ENCODE measurements at regions not wholly inside any gene's neighbourhood (a gene's known extent, or its start where the extent isn't known, plus 50 kb on each side); places are given as distances from the start of the nearest gene placed in this dataset.

DNA sequence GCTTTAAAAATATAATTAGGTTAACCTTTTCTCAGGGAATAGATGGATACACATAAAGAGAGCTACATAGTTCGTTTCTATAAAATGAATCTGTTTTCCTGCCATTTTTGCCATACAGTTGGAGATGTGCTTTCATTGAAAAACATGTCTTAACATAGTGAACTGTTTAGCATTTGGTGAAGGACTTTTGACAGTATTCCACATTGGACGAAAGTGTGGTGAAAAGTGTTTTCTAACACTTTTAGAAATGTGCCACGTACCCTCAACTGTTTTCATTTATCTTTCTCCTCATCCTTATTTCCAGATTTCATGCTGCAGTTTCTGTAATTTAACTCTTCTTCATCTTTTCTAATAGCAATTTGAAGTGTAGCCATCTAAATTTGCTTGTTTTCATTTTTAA is 249.1 kb upstream of the MTNR1B start:
- DNase-seq: no peak

DNA sequence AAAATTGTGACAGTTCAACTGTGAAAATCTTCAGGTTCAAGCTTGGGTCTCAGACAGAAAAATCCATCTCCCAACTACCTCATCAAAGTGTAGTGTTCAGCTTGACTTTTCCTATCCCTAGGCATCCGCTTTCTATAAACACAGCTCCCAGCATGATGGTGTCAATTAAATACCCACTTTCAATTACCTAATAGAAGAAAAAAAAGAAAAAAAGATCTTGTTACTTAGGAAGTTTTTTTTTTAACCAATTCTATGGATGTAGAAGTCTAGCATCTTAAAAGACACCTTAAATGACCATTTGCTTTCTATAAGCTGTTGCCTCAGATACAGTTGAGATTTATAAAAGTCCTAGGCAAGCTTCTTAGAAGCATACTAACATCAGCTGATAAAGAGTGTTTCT is 244.1 kb upstream of the MTNR1B start:
- DNase-seq: no peak

DNA sequence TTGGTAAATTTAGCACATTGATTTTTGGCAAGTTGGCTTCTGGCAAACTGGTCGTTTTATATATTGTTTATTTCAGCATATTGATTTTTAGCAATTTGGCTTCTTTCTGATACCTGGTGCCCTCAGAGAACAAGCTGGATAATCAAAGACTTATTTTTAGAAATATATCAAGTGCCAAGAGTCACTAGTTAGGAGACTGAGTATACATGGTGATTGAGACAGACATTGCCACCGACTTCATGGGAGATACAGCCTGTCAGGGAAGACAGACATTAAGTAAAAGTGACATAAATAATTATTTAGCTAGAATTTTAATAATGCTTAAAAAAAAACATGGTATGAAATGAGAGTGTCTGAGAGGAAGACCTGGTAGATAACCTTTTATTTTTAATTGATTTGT is 242.3 kb upstream of the MTNR1B start:
- DNase-seq: no peak

DNA sequence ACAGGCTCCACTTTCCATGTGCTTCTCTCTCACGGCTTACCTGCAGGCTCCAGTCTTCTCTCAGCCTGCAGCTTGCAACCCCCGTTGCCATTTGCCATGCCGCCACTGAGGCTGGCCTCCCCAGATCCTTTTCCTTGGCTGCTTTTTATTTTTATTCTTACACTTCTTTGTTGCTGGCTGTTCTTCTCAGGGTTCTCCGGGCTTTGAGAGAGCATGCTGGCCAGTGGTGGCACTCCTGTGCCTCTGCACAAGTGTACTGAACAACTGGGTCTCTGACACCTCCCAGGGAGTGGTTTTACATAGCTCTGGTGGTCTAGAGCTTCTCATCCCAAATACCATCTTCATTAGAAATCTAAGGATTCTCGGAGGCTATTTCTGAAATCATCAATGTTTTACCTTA is 241.7 kb upstream of the MTNR1B start:
- DNase-seq: no peak

DNA sequence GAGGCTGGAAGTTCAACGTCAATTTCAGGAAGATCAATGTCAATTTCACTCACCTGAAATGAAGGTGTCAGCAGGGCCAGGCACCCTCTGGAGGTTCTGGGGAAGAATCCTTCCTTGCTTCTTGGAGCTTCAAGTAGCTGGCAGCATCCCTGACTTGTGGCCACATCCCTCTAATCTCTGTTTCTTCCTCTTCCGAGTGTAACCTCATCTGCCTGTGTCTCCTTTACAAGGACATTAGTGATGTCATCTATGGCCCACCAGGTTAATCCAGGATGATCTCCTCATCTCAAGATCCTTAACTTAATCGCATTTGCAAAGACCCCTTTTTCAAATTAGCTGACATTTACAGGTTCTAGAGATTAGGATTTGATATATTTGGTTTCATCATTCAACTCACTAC is 240.8 kb upstream of the MTNR1B start:
- no peak for DNase-seq

DNA sequence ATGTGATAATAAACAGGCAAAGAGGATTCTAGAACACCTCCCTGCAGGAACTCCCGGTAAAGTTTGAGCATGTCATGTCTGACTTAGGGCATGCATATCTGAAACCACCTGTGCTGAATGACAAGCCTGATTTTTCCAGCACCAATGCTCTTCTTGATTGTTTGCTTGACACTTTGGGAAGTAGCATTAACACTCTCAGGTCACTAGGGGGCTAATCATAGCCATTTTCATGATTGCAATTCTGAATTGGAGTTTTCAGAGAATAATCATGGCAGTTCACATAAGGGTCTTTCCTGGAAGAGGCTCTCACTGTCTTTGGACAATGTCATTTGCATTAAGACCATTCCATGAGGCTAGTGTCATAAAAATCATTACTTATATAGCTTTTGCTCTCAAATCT is 234.4 kb upstream of the MTNR1B start:
- no peak for DNase-seq

DNA sequence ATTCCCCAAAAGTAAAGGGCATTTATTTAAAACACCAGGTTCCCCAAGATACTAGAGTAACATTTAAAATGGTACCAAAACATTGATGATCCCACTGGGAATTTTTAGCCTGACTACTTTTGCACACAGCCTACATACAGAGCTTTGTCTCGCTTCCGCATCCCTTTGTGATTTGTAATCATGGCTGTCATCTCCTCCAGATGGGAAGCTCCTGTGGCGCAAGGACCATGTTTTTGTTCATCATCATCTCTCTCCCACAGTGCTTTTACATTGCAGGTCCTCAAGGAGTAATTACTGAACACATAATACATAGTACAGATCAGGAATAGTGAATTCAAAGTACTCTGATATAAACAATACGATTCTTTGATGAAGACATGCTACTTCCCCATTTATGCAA is 231.2 kb upstream of the MTNR1B start:
- no peak for DNase-seq

DNA sequence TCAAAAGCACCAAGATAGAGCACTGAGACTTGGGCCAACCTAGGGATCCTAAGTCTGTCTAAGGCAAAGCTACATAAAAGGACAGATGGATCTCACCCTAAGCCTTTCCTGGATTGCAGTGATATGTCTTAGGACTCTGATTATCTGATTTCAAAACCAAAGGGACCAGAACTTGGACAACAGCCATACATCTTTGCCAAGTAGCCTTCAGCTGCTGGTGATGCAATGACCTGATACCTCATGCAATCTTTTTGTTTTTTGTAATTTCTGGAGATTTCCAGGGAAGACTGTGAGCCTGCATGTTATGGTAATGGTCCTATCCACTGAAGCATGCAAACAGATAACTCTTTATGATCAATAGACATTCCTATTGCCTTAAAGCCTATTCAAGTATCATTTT is 230.4 kb upstream of the MTNR1B start:
- no peak for DNase-seq

DNA sequence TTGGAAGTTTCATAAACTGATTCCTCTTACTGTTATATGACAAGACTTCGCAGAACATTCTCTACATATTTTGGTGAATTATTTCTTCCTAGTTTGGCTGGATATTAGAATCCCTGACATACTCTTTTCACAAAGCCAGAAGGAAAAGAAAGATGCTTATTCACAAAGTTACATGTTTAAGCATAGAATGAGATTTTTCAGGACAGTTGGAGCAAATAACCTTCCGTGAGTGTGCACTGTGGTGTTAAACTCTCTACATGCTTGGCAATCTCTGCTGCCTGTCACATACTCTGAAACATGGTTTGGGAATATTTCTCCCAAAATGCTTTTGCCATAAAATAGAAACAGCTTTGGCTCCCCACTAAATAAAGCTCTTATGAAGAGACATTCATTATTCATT is 230.0 kb upstream of the MTNR1B start:
- DNase-seq: no peak

DNA sequence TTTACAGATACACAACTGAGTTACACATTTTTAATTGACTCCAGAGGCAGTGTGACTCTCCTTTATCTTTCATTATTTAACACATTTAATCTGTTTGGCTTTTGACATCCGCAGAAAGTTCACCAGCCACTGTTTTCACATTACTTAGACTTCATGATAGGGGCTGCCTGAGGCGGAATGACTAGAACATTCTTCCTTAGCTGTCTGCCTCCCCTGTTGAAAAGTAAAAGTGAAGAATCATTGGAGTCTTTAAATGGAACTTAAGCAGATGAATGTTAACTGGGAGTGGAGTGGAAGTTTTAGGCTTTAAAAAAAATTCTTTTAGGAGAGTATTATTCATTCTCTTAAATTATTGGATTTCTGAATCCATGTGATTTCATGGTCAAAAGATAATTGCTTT is 229.2 kb upstream of the MTNR1B start:
- no peak for DNase-seq

DNA sequence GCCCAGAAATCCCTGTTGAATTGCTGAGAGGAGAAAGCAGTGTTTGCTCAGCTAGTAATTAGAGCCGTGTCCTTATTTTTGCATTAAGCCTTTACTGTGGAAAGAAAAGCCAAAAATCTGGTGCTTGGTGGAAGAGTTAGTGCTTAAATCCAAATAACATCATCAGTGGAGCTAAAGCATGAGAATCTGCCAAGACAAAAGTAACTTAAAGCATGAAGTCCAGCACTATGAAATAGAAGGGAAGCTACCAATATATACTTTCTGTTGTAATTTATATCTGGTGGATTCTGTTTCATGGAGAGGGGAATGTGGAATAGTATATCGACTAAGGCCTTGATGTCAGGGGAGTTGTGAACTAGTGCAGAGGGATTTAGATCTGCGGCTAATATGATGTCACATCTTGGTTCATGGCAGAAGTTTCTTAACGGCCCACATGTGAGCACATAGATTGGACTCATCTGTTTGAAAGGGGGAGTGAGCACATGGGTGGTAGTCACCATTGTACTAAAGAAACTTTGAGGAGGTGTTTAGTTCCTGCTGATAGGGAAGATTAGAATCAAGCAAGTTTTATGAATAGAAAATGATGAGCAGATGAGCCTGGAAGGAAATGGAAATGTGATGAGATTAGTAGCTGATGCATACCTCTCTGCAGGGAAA is 224.4 kb upstream of the MTNR1B start:
- DNase-seq: no peak

DNA sequence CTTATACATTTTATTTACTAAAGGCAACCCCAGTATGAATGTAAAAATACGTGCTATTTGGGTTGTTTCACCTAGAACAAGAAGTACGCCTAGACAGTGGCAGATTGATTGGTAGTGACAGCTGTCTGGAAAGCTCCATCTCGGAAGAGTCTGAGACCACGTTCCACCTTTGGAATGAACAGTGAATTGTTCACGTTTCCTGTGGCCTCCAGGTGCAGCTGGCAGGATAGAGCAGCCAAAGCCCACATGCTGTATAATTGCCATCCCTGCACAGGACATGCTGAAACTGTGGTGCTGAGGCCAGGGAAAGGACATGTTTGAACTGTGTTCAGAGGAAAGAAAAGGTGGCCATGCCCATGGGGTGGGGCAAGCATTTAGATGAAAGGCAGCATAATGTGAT is 218.7 kb upstream of the MTNR1B start:
- no peak for DNase-seq

DNA sequence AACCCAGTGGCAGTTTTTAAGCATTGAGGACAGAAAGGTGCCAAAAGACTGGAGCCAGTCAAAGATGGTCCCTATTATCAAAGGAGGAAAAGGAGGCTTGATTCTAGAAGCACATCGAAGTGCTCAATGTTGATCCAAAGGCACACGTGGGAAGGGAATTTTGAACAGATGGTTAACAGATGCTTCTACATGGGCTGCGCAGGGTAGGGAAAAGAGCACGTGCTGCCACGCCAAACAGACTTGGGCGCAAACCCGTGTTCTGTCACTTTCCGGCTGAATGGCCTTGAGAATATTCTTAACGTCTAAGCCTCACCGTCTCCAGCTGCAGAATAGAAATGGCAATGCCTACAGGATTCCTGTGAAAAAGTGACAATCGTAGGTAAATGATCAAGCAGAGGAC is 217.9 kb upstream of the MTNR1B start:
- DNase-seq: no peak

DNA sequence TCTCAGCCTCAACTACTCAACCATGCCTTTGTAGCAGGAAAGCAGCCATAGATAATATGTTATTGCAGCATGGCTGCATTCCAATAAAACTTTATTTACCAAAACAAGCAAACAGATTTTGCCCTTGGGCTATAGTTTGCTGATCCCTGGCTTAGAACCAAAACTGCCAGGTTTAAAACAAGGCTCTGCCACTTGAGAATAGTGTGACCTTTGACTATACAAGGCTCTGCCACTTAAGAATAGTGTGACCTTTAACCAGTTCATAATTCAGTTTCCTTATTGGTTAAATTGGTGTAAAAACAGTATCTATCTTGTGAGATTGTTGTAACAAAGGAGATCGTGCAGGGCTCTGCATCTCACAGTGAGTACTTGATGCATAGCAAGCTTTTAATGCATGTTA is 217.3 kb upstream of the MTNR1B start:
- no peak for DNase-seq

DNA sequence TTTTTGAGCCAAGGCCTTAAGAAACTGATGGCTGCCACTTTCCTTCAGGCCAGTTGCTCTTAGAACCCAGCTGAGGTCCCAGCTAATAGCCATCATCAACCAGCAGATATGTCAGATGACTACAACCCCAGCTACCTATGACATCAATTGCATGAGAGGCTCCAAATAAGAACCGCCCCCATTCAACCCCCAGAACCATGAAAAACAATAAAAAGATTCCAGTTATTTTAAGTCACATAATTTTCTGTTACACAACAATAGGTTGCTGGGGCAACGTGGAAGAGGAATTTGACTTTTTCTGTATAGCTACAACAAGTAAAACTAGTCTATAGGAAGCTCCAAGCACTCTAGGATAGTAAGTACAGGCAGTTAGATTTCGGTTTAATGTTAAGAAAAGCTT is 216.3 kb upstream of the MTNR1B start:
- DNase-seq: no peak

DNA sequence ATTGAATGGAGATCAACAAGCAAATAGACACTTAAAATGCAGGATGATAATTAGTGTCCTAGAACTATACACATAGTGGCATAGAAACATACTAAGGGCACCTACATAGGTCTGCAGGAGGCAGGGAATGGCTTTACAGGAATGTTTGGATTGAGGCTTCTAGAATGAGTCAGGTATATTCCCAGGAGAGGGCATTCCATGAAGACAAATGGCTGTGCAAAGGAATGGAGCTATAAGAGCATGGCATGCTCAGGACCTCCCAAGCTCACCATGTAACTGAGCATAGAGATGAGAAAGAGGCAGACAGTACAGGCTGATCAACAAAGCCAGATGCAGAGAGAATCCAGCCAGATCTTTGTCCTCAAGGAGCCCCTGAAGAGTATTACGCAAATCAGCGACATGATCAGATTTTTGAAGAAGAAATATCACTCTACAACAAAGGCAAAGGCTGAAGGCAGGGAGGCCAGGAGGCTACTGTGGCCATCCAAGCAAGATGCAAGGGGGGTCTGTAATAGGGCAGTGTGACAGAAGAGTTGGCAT is 211.1 kb upstream of the MTNR1B start:
- DNase-seq: no peak

DNA sequence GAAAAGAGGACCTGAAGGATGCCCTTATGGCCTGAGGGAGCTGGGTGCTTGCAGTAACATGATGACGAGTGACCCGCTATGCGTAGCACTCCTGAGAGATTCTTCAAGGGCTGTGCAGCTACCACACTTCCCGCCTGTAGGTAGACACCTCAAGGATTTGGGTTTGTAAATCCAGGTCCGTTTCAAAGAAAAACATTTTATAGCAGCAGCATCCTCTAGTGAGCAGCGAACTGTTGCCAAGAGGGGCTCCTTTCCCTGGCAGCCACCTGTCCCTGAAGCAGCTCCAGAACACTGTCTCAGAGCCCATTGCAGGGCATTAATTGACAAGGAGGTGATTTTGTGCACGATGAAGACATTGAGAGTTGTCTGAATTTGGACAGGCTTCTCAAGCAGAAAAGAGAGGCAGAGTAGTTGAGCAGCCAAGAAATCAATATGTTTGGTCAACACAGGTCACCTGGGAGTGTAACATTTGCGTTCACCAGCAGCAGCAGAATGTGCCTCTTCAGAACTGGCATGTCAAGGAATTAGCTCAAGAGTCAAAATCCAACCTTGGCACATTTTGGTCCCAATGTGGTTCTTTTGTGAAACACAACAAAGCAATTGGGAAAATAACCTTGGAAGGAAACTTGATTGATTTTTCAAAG is 209.8 kb upstream of the MTNR1B start:
- no peak for DNase-seq

DNA sequence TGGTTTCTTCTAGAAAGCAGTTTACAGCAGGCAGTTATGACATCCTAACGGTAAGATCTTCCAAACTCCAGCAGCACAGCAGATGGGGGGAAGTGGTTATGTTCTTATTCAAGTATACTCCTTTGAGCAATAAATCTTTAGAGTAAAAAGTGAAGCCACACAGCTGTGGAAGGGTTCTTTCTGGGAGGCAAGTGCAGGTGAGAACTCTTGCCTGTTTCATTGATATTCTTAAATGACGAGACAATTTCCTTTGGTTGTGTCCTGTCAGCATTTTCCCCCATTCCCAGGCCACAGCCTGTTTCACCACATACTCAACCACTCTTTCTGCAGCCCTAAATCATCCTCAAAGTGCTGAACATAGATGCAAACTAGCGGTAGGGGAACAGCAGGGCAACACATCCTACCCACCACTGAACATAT is 207.3 kb upstream of the MTNR1B start:
- DNase-seq: no peak

DNA sequence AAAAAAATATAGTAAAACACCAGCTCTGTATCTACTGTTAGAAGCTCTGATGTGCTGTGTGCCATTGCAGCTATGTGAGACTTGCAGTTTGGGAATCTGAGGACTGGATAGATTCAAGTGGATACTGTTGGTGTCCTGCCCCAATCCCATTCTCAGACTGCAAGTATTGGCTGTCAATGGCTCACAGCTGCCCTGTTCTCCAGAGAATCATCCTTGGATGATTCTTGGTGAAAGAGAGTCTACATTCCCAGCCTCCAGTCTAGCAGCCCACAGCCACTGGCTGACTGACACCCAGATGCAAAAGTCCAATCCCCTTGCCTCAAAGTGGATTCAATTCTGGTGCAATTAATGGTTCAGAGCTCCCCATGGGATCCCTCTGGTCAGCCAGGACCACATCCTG is 206.1 kb upstream of the MTNR1B start:
- no peak for DNase-seq

DNA sequence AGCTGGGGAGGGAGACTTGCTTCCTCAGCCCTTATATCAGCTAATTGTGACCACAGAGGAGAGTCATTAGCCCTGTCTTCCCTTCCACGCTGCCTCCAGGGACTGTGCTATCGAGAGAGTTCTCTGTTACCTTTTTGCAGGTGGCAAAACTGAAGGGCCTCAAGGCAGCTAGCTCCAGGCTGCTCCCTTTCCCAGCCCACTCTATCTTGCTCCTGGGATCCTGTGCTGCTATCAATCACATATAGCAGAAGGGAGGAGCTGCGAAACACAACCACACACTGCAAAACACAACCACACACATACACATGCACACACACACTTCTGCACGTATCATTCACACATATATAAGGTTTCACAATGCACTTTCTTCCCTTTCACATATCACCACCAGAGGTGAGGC is 205.3 kb upstream of the MTNR1B start:
- no peak for DNase-seq

DNA sequence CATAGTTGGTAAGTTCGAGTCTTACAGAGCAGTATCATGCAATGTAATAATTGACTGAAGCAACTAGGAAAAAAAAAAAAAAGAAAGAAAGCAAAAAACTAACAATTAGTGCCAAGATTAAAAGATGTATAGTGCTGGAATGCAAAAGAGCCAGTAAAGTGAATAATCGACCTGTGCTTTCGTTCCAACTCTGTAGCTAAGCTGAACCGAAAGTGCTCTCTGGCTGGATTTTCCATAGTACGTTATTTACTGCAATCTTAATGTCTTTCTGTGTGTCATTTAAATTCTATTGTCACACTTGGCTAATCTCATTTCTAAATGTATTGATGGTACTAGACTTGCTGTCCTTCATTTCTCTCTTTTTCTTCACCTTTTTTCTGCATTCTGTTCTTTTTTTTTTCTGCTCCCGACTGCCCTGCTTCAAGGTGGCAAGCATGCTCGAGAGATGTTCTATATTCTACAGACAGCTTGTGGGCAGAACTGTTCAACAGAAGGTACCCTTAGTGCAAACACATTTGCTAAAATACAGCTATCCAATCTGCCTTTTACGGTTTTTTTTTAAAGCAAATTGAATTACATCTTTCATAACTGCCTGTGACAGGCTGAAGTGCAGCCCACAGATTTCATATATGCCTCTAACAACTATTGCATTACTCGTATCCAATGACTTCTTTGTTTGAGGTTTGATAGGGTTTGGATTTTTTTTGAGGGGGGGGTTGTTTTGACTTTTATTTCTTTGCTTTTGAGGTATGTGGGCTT is 204.2 kb upstream of the MTNR1B start:
- no peak for DNase-seq

DNA sequence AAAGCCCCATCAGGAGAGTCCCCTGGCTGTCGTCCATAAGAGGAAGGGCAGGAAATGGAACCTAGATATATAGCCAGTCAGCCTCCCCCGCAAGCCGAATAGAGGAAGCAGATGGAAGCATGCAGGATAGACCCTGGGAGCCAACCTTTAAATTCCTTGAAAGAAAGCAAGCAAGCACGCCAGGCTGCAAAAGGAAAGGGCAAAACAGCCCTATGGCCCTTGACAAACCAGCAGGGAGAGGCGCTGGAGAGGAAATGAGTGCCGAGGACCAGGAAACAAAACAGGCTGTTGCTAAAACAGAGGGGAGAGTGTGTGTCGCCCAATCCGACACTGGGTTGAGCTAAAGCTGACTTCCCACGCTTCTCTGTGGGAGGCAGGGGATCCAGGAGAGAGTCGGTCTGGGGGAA is 203.5 kb upstream of the MTNR1B start:
- DNase-seq: no peak

DNA sequence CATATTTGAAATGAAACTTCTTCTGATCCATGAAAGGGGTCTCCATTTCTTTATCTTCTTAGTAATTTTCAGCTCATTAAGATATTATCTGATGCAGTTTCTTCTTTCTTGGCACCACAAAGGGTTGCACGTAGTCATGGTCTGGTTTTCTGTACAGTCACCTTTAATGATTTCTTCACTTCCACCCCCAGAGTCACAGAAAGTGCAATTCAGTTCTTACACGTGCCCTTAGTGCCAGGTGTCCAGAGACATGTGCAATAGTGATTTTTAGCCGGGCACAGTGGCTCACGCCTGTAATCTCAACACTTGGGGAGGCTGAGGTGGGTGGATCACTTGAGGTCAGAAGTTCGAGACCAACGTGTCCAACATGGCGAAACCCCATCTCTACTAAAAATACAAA is 202.8 kb upstream of the MTNR1B start:
- no peak for DNase-seq

DNA sequence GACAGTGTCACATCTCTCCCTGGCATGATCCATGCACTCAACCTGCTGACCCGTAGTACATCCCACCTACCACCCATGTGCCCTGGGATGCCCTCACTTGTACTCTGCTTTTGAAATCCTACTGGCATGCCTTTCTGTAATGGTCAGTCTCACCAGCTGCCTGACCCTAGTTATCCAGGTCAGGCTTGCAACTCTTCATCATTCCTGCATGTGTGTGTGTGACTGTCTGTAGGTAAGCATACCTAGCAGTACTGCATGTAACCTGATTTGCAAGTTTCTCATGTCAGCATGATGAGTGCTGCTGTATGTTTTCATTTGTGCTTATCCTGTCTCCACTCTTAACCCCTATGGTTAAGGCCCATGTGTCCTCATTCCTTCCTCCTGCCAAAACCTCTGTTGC is 202.0 kb upstream of the MTNR1B start:
- DNase-seq: no peak

All from CD4-positive, alpha-beta T cell treated with Interleukin-10 for 1 hour (primary cell).